GM19452 (cell line): ENCODE measurements at regions not wholly inside any gene's neighbourhood (a gene's known extent, or its start where the extent isn't known, plus 50 kb on each side); places are given as distances from the start of the nearest gene placed in this dataset.
"Not testable (repeated sequence)": the region's sequence is repeated elsewhere in the genome, so short reads cannot be mapped to it uniquely, and the experiment has no call there.

Source experiments
- ATAC-seq: cut with Tn5 transposase; IDR thresholded peaks from one replicate; pipeline ENCODE4 v1.9.1; 2021; ENCODE audit not compliant: unreplicated experiment

GRCh38 chr16:65822148-65822547, 544.3 kb upstream of the CDH5 start:
- no peak for ATAC-seq

GRCh38 chr16:65819136-65819898, 547.2 kb upstream of the CDH5 start:
- ATAC-seq: no peak

- ATAC-seq: no peak
These were observed 548.7 kb upstream of the CDH5 start for GRCh38 chr16:65817799-65818198.

GRCh38 chr16:65817066-65817465, 549.4 kb upstream of the CDH5 start:
- no peak for ATAC-seq

- ATAC-seq: no peak
These were observed 549.9 kb upstream of the CDH5 start for GRCh38 chr16:65816556-65816955.

- ATAC-seq: no peak
These were observed 550.8 kb upstream of the CDH5 start for GRCh38 chr16:65815707-65816106.

- not testable (repeated sequence) for ATAC-seq
These were observed 552.6 kb upstream of the CDH5 start for GRCh38 chr16:65813879-65814278.

GRCh38 chr16:65809627-65810026, 556.9 kb upstream of the CDH5 start:
- no peak for ATAC-seq

GRCh38 chr16:65808790-65809189, 557.7 kb upstream of the CDH5 start:
- no peak for ATAC-seq

- ATAC-seq: no peak
These were observed 558.6 kb upstream of the CDH5 start for GRCh38 chr16:65807858-65808257.

GRCh38 chr16:65805704-65806103, 560.8 kb upstream of the CDH5 start:
- ATAC-seq: not testable (repeated sequence)

GRCh38 chr16:65796481-65796880, 570.0 kb upstream of the CDH5 start:
- ATAC-seq: no peak

GRCh38 chr16:65794973-65795372, 571.5 kb upstream of the CDH5 start:
- ATAC-seq: no peak

GRCh38 chr16:65793781-65794180, 572.7 kb upstream of the CDH5 start:
- no peak for ATAC-seq

GRCh38 chr16:65790768-65791167, 575.7 kb upstream of the CDH5 start:
- no peak for ATAC-seq

GRCh38 chr16:65789161-65789945, 577.1 kb upstream of the CDH5 start:
- no peak for ATAC-seq

- no peak for ATAC-seq
These were observed 577.9 kb upstream of the CDH5 start for GRCh38 chr16:65788434-65789140.

GRCh38 chr16:65787921-65788320, 578.6 kb upstream of the CDH5 start:
- ATAC-seq: no peak

- no peak for ATAC-seq
These were observed 579.6 kb upstream of the CDH5 start for GRCh38 chr16:65786916-65787315.

- no peak for ATAC-seq
These were observed 582.6 kb upstream of the CDH5 start for GRCh38 chr16:65783709-65784474.
